Loucy (cell line): ENCODE measurements at regions not wholly inside any gene's neighbourhood (a gene's known extent, or its start where the extent isn't known, plus 50 kb on each side); places are given as distances from the start of the nearest gene placed in this dataset.

ENCODE experiments used
- H2AFZ ChIP-seq: fragments of 200-600 bp; sonication (generic); 2 replicates; pipeline ENCODE4 v1.6.0; 2016; ENCODE audit warnings: antibody characterized with exemption, mild to moderate bottlenecking, low read length, moderate library complexity
- H3F3A ChIP-seq: fragments of 200-600 bp; 2 replicates; pipeline ENCODE4 v1.6.0; 2016; ENCODE audit warnings: antibody characterized with exemption, low read depth, mild to moderate bottlenecking
- H3K27me3 ChIP-seq: fragments of 200-600 bp; sonication (generic); 2 replicates; pipeline ENCODE4 v1.6.1; 2014; ENCODE audit warnings: low read length, mild to moderate bottlenecking; ENCODE audit not compliant: insufficient read depth, poor library complexity, severe bottlenecking
- H3K36me3 ChIP-seq: fragments of 200-600 bp; sonication (generic); 2 replicates; pipeline ENCODE4 v1.6.1; 2016; ENCODE audit warnings: low read length; ENCODE audit not compliant: insufficient read depth
- H3K4me1 ChIP-seq: fragments of 200-600 bp; sonication (generic); 2 replicates; pipeline ENCODE4 v1.5.1; 2014; ENCODE audit warnings: low read length, mild to moderate bottlenecking; ENCODE audit not compliant: insufficient read depth, poor library complexity, severe bottlenecking
- H3K4me2 ChIP-seq: fragments of 200-600 bp; sonication (generic); 2 replicates; pipeline ENCODE4 v1.6.0; 2014; ENCODE audit warnings: antibody characterized with exemption, low read length, low read depth, mild to moderate bottlenecking; ENCODE audit not compliant: poor library complexity, severe bottlenecking
- H3K4me3 ChIP-seq: fragments of 200-600 bp; sonication (generic); 2 replicates; pipeline ENCODE4 v1.5.1; 2014; ENCODE audit warnings: low read length, mild to moderate bottlenecking, mixed read lengths; ENCODE audit not compliant: poor library complexity, severe bottlenecking
- H3K79me2 ChIP-seq: fragments of 200-600 bp; sonication (generic); 2 replicates; pipeline ENCODE4 v1.6.1; 2014; ENCODE audit warnings: low read length; ENCODE audit not compliant: insufficient read depth
- H3K9ac ChIP-seq: fragments of 200-600 bp; sonication (generic); 2 replicates; pipeline ENCODE4 v1.6.0; 2014; ENCODE audit warnings: mild to moderate bottlenecking, low read depth, low read length, moderate library complexity; ENCODE audit not compliant: poor library complexity, severe bottlenecking
- H3K9me2 ChIP-seq: fragments of 200-600 bp; sonication (generic); replicated peaks from 2 replicates; pipeline ENCODE4 v1.6.1; 2016; ENCODE audit warnings: low read depth, low read length, mixed read lengths
- H3K9me3 ChIP-seq: fragments of 200-600 bp; sonication (generic); 2 replicates; pipeline ENCODE4 v1.6.1; 2014; ENCODE audit warnings: mild to moderate bottlenecking, antibody characterized with exemption, low read length, low read depth; ENCODE audit not compliant: insufficient read depth
- H4K20me1 ChIP-seq: fragments of 200-600 bp; sonication (generic); 2 replicates; pipeline ENCODE4 v1.6.0; 2014; ENCODE audit warnings: antibody characterized with exemption, low read length, mild to moderate bottlenecking; ENCODE audit not compliant: insufficient read depth, poor library complexity, severe bottlenecking
- CTCF ChIP-seq: fragments of 200-600 bp; sonication (generic); conservative IDR thresholded peaks from 2 replicates; pipeline ENCODE4 v1.5.1; 2014; ENCODE audit warnings: mild to moderate bottlenecking, antibody characterized with exemption, low read length
- EZH2phosphoT487 ChIP-seq: fragments of 200-600 bp; IDR thresholded peaks from 2 replicates; pipeline ENCODE4 v1.6.1; 2018; ENCODE audit warnings: antibody characterized with exemption, mild to moderate bottlenecking, moderate library complexity, borderline replicate concordance

GRCh38 chr14:105929327-105930081, 403.1 kb downstream of the TMEM121 start:
- Histone ChIP-seq H3K79me2 (no peaks in the 10 kb centered on the region), H3K4me1 (no peaks in the 10 kb centered on the region), H3K4me2 (no peak overlapping the region), H3F3A (no peaks in the 10 kb centered on the region), H2AFZ (no peak overlapping the region), H3K9me3 (no peaks in the 10 kb centered on the region), H3K9ac (no peak overlapping the region), H3K9me2 (no peaks in the 10 kb centered on the region), H3K4me3 (no peak overlapping the region), H3K36me3 (peaks cover 6% of the 10 kb centered on the region; the same call in 1 of the 2 replicates), H4K20me1 (no peaks in the 10 kb centered on the region), H3K27me3 (no peaks in the 10 kb centered on the region)
- TF ChIP-seq CTCF (no peak), EZH2phosphoT487 (no peak)

DNA sequence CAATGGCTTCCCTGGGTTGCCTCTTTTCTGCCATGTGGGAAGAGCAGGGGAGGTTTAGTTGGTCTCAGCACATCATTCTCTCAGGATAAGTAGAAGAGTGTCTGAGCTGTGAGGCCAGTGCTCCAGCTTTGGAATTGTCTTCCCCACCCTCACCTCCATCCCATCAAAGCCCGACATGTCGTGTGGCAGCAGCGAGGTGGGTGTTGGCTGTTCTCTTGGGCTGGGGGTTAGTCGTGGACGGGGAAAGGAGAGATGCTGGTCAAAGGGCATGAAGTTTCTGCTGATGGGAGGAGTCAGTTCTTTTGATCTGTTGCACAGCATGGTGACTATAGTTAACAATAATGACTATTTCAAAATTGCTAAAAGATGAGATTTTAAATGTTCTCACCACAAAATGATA, 404.2 kb downstream of the TMEM121 start:
- Histone ChIP-seq H3K9me3 (no peaks in the 10 kb centered on the region), H3K27me3 (no peaks in the 10 kb centered on the region), H3K9ac (no peak overlapping the region)

GRCh38 chr14:105931808-105932483, 405.6 kb downstream of the TMEM121 start:
- no peak for TF ChIP-seq EZH2phosphoT487
- peak; percentile 37 for TF ChIP-seq CTCF
- Histone ChIP-seq H3K4me3 (no peak overlapping the region), H3K36me3 (no peaks in the 10 kb centered on the region), H3F3A (no peaks in the 10 kb centered on the region), H4K20me1 (no peaks in the 10 kb centered on the region), H3K9ac (no peak overlapping the region), H2AFZ (no peak overlapping the region), H3K79me2 (no peaks in the 10 kb centered on the region), H3K4me1 (no peaks in the 10 kb centered on the region), H3K9me3 (no peaks in the 10 kb centered on the region), H3K4me2 (no peak overlapping the region), H3K27me3 (no peaks in the 10 kb centered on the region), H3K9me2 (no peaks in the 10 kb centered on the region)

More for the DNA sequence above, 404.2 kb downstream of the TMEM121 start:
- H3K79me2 ChIP-seq = no peaks in the 10 kb centered on the region
- H4K20me1 ChIP-seq = no peaks in the 10 kb centered on the region
- TF ChIP-seq CTCF = no peak
- no peak for TF ChIP-seq EZH2phosphoT487
- no peaks in the 10 kb centered on the region for H3K4me1 ChIP-seq
- H3K9me2 ChIP-seq = no peaks in the 10 kb centered on the region
- H3K4me2 ChIP-seq = no peak overlapping the region
- H3K36me3 ChIP-seq = no peaks in the 10 kb centered on the region
- H3F3A ChIP-seq = no peaks in the 10 kb centered on the region
- no peak overlapping the region for H2AFZ ChIP-seq
- no peak overlapping the region for H3K4me3 ChIP-seq
